Parathyroid adenoma (tissue), 2 donors: ENCODE measurements at regions not wholly inside any gene's neighbourhood (a gene's known extent, or its start where the extent isn't known, plus 50 kb on each side); places are given as distances from the start of the nearest gene placed in this dataset.

ENCODE experiments used
- H2AFZ ChIP-seq: fragments of 300-600 bp; sonication (generic); one replicate; pipeline ENCODE4 v1.7.0; 2017; ENCODE audit warnings: antibody characterized with exemption, mild to moderate bottlenecking
- H3K27ac ChIP-seq: fragments of 300-600 bp; sonication (generic); one replicate; pipeline ENCODE4 v1.7.0; 2017
- H3K27me3 ChIP-seq: fragments of 300-600 bp; sonication (generic); one replicate; pipeline ENCODE4 v1.7.0; 2017; ENCODE audit warnings: low read length; ENCODE audit not compliant: control insufficient read depth, insufficient read depth
- H3K36me3 ChIP-seq: fragments of 300-600 bp; sonication (generic); one replicate; pipeline ENCODE4 v1.7.0; 2017; ENCODE audit warnings: low read length; ENCODE audit not compliant: control insufficient read depth, insufficient read depth
- H3K4me1 ChIP-seq: fragments of 300-600 bp; sonication (generic); one replicate; pipeline ENCODE4 v1.7.0; 2017; ENCODE audit warnings: control low read depth
- H3K4me2 ChIP-seq: fragments of 300-600 bp; sonication (generic); one replicate; pipeline ENCODE4 v1.7.0; 2017; ENCODE audit warnings: low read length
- H3K4me3 ChIP-seq: fragments of 300-600 bp; sonication (generic); one replicate; pipeline ENCODE4 v1.7.0; 2017; ENCODE audit warnings: low read depth, low read length
- H3K79me2 ChIP-seq: fragments of 300-600 bp; sonication (generic); one replicate; pipeline ENCODE4 v1.7.0; 2017; ENCODE audit warnings: control low read depth
- H3K9ac ChIP-seq: fragments of 300-600 bp; sonication (generic); one replicate; pipeline ENCODE4 v1.7.0; 2017; ENCODE audit warnings: mild to moderate bottlenecking
- H3K9me3 ChIP-seq: fragments of 300-600 bp; sonication (generic); one replicate; pipeline ENCODE4 v1.7.0; 2017; ENCODE audit warnings: low read length; ENCODE audit not compliant: control insufficient read depth
- CTCF ChIP-seq: fragments of 300-600 bp; sonication (generic); IDR thresholded peaks from one replicate; pipeline ENCODE4 v1.7.0; 2017; ENCODE audit warnings: antibody characterized with exemption, mild to moderate bottlenecking
- donor health status: primary hyperparathyroidism.

- Histone ChIP-seq H3K4me3 (no peak overlapping the region), H2AFZ (no peak overlapping the region), H3K79me2 (no peaks in the 10 kb centered on the region), H3K4me1 (peaks cover 2% of the 10 kb centered on the region), H3K36me3 (no peaks in the 10 kb centered on the region), H3K27ac (no peak overlapping the region), H3K27me3 (no peaks in the 10 kb centered on the region), H3K9ac (no peak overlapping the region), H3K4me2 (no peak overlapping the region), H3K9me3 (no peaks in the 10 kb centered on the region)
- TF ChIP-seq CTCF: no peak
These were observed 305.1 kb upstream of the PITRM1 start for GRCh38 chr10:3477683-3478082.

- no peak overlapping the region for H3K27ac ChIP-seq
- no peak overlapping the region for H3K4me2 ChIP-seq
- no peak overlapping the region for H3K4me3 ChIP-seq
- H2AFZ ChIP-seq: no peak overlapping the region
- no peaks in the 10 kb centered on the region for H3K79me2 ChIP-seq
- H3K9ac ChIP-seq: no peak overlapping the region
- H3K36me3 ChIP-seq: no peaks in the 10 kb centered on the region
- H3K9me3 ChIP-seq: no peaks in the 10 kb centered on the region
- no peaks in the 10 kb centered on the region for H3K4me1 ChIP-seq
- H3K27me3 ChIP-seq: no peaks in the 10 kb centered on the region
- no peak for TF ChIP-seq CTCF
These were observed 304.3 kb upstream of the PITRM1 start for GRCh38 chr10:3476640-3477448.

- no peaks in the 10 kb centered on the region for H3K9me3 ChIP-seq
- no peaks in the 10 kb centered on the region for H3K4me1 ChIP-seq
- no peak overlapping the region for H3K9ac ChIP-seq
- no peaks in the 10 kb centered on the region for H3K36me3 ChIP-seq
- H3K79me2 ChIP-seq: no peaks in the 10 kb centered on the region
- TF ChIP-seq CTCF: no peak
- no peak overlapping the region for H3K27ac ChIP-seq
- H3K4me3 ChIP-seq: no peak overlapping the region
- no peaks in the 10 kb centered on the region for H3K27me3 ChIP-seq
- H2AFZ ChIP-seq: no peak overlapping the region
- H3K4me2 ChIP-seq: no peak overlapping the region
These were observed 303.6 kb upstream of the PITRM1 start for GRCh38 chr10:3476186-3476585.

GRCh38 chr10:3475367-3475766, 302.8 kb upstream of the PITRM1 start:
- Histone ChIP-seq H3K36me3 (no peaks in the 10 kb centered on the region), H2AFZ (no peak overlapping the region), H3K4me1 (no peaks in the 10 kb centered on the region), H3K4me3 (no peak overlapping the region), H3K27me3 (no peaks in the 10 kb centered on the region), H3K9me3 (no peaks in the 10 kb centered on the region), H3K9ac (no peak overlapping the region), H3K27ac (no peak overlapping the region), H3K79me2 (no peaks in the 10 kb centered on the region), H3K4me2 (no peak overlapping the region)
- no peak for TF ChIP-seq CTCF

- Histone ChIP-seq H3K9me3 (no peaks in the 10 kb centered on the region), H3K4me1 (no peaks in the 10 kb centered on the region), H3K27me3 (no peaks in the 10 kb centered on the region), H3K4me3 (no peak overlapping the region), H3K27ac (no peak overlapping the region), H3K9ac (no peak overlapping the region), H3K79me2 (no peaks in the 10 kb centered on the region), H2AFZ (no peak overlapping the region), H3K4me2 (no peak overlapping the region), H3K36me3 (no peaks in the 10 kb centered on the region)
- no peak for TF ChIP-seq CTCF
These were observed 301.7 kb upstream of the PITRM1 start for GRCh38 chr10:3474266-3474665.
